Endothelial cell of umbilical vein (primary cell): ENCODE measurements at regions not wholly inside any gene's neighbourhood (a gene's known extent, or its start where the extent isn't known, plus 50 kb on each side); places are given as distances from the start of the nearest gene placed in this dataset.
"Not testable (repeated sequence)": the region's sequence is repeated elsewhere in the genome, so short reads cannot be mapped to it uniquely, and the experiment has no call there.

Source experiments
- BruUV-seq: library from RNA; stranded (reverse); fragments of 400-500 nt; replicated peaks from 2 replicates; lab custom pipeline; 2021; lab: Mats Ljungman, UMichigan
- CTCF ChIA-PET: fragments of 300-600, 350-600 bp; sonication (Branson Sonifier 250); formaldehyde crosslinking; loops from one replicate; lab custom pipeline; 2021; ENCODE audit warnings: antibody characterized with exemption, inconsistent platforms; lab: Charles Lee
- POLR2A ChIA-PET: fragments of 300-600, 350-600 bp; sonication (Branson Sonifier 250); formaldehyde crosslinking; loops from one replicate; lab custom pipeline; 2021; ENCODE audit warnings: antibody characterized with exemption, inconsistent platforms; lab: Charles Lee
- DNase-seq: peaks from one replicate; pipeline ENCODE4 v3.0.0-alpha.2; 2011; ENCODE audit warnings: low read depth, low spot score
- FAIRE-seq: peaks from 2 replicates; lab custom pipeline; 2011; peaks lifted over from hg19 to GRCh38; lab: Jason Lieb, UNC
- H2AFZ ChIP-seq: 2 replicates; pipeline ENCODE4 v1.6.0; 2012; ENCODE audit warnings: low read depth, low read length, control low read depth, inconsistent platforms
- H3K27ac ChIP-seq: 2 replicates; pipeline ENCODE4 v1.5.1; 2011; ENCODE audit warnings: low read depth, mild to moderate bottlenecking, control low read depth, low read length, moderate library complexity; ENCODE audit not compliant: insufficient read depth
- H3K27me3 ChIP-seq, 2 experiments: 2 replicates each; pipeline versions ENCODE4 v1.6.0 to v1.6.1; 2011; ENCODE audit warnings: low read length in 2 of 2, mixed read lengths in 1 of 2; ENCODE audit not compliant: control insufficient read depth in 2 of 2, insufficient read depth in 2 of 2
- H3K36me3 ChIP-seq, 2 experiments: 2 replicates in 1 of 2; 3 replicates in 1 of 2; pipeline ENCODE4 v1.5.1; 2011; ENCODE audit warnings: low read length in 2 of 2, mild to moderate bottlenecking in 1 of 2, moderate library complexity in 1 of 2; ENCODE audit not compliant: control insufficient read depth in 2 of 2, insufficient read depth in 2 of 2; ENCODE audit errors: extremely low read depth in 1 of 2
- H3K4me1 ChIP-seq: 3 replicates; pipeline ENCODE4 v1.5.1; 2011; ENCODE audit warnings: mild to moderate bottlenecking, low read length; ENCODE audit not compliant: control insufficient read depth, insufficient read depth; ENCODE audit errors: extremely low read depth
- H3K4me2 ChIP-seq: 2 replicates; pipeline ENCODE4 v1.6.1; 2011; ENCODE audit warnings: low read length, control low read depth, mixed read lengths; ENCODE audit not compliant: insufficient read depth
- H3K4me3 ChIP-seq, 3 experiments: fragments of 200-600 bp in 1 of 3; sonication (generic), shearing (Covaris generic) in 1 of 3; replicated peaks in 1 of 3; 2 replicates each; pipeline ENCODE4 v1.5.1; 2011 to 2016; ENCODE audit warnings: control low read depth in 3 of 3, low read length in 3 of 3, mild to moderate bottlenecking in 2 of 3, inconsistent platforms in 1 of 3, low read depth in 1 of 3, moderate library complexity in 1 of 3; ENCODE audit not compliant: insufficient read depth in 1 of 3
- H3K79me2 ChIP-seq: 2 replicates; pipeline ENCODE4 v1.6.0; 2012; ENCODE audit warnings: low read length, inconsistent platforms; ENCODE audit not compliant: control insufficient read depth, insufficient read depth
- H3K9ac ChIP-seq: replicated peaks from 2 replicates; pipeline ENCODE3; 2011; ENCODE audit warnings: low read length, control low read depth; ENCODE audit not compliant: insufficient read depth; ENCODE audit errors: extremely low read depth
- H3K9me1 ChIP-seq: replicated peaks from 3 replicates; pipeline ENCODE4 v1.6.0; 2011; ENCODE audit warnings: mild to moderate bottlenecking, low read length; ENCODE audit not compliant: control insufficient read depth, insufficient read depth; ENCODE audit errors: extremely low read depth
- H3K9me3 ChIP-seq: replicated peaks from 2 replicates; pipeline ENCODE4 v1.5.1; 2012; ENCODE audit warnings: low read length, inconsistent platforms; ENCODE audit not compliant: control insufficient read depth, insufficient read depth
- H4K20me1 ChIP-seq: replicated peaks from 2 replicates; pipeline ENCODE3; 2011; ENCODE audit warnings: mild to moderate bottlenecking, low read length; ENCODE audit not compliant: control insufficient read depth, insufficient read depth; ENCODE audit errors: extremely low read depth
- CTCF ChIP-seq, 2 donors: IDR thresholded peaks; 1 replicate in 1 of 2; 2 replicates in 1 of 2; pipeline ENCODE4 v1.5.1; 2011; ENCODE audit warnings: low read length in 2 of 2, mild to moderate bottlenecking in 2 of 2, moderate library complexity in 2 of 2, control low read depth in 1 of 2, inconsistent platforms in 1 of 2, low read depth in 1 of 2; ENCODE audit not compliant: insufficient read depth in 1 of 2; ENCODE audit errors: extremely low read depth in 1 of 2
- EZH2 ChIP-seq: IDR thresholded peaks from 2 replicates; pipeline ENCODE4 v1.6.1; 2012; ENCODE audit warnings: borderline replicate concordance, low read depth, mild to moderate bottlenecking, moderate library complexity, low read length, inconsistent platforms; ENCODE audit not compliant: severe bottlenecking
- FOS ChIP-seq: IDR thresholded peaks from 2 replicates; pipeline ENCODE4 v1.6.1; 2011; ENCODE audit warnings: mild to moderate bottlenecking, low read length, moderate library complexity, borderline replicate concordance; ENCODE audit not compliant: insufficient read depth
- GATA2 ChIP-seq: IDR thresholded peaks from 2 replicates; pipeline ENCODE4 v1.7.0; 2011; ENCODE audit warnings: low read depth, mild to moderate bottlenecking, moderate library complexity, mixed read lengths, low read length; ENCODE audit not compliant: insufficient read length, insufficient read depth
- JUN ChIP-seq: IDR thresholded peaks from 2 replicates; pipeline ENCODE4 v1.6.1; 2011; ENCODE audit warnings: borderline replicate concordance, low read depth; ENCODE audit not compliant: insufficient read length, insufficient read depth
- MAX ChIP-seq: IDR thresholded peaks from 2 replicates; pipeline ENCODE4 v1.6.1; 2011; ENCODE audit not compliant: insufficient read depth, insufficient read length
- MYC ChIP-seq: IDR thresholded peaks from one replicate; pipeline ENCODE4 v1.6.1; 2011; ENCODE audit warnings: mild to moderate bottlenecking, low read depth, low read length
- POLR2A ChIP-seq: IDR thresholded peaks from 2 replicates; pipeline ENCODE4 v1.6.1; 2012; ENCODE audit warnings: low read depth, mild to moderate bottlenecking, control low read depth, low read length
- POLR2AphosphoS5 ChIP-seq: IDR thresholded peaks from 2 replicates; pipeline ENCODE4 v1.6.1; 2012; ENCODE audit warnings: low read depth, mild to moderate bottlenecking, control low read depth, low read length, moderate library complexity; ENCODE audit not compliant: insufficient read depth
- dilution Hi-C: fragments of 300-500 bp; cut with MboI; formaldehyde crosslinking; loops from one replicate; pipeline ENCODE4 v1.15.0; 2019; ENCODE audit warnings: low sequenced_read_pairs; ENCODE audit not compliant: extremely low pct_ligation_motif_present
- intact Hi-C: fragments of 100-400 bp; cut with micrococcal nuclease; formaldehyde crosslinking; loops from one replicate; pipeline ENCODE4 v1.10.0; 2022

GRCh38 chr2:4803396-4803795 lies 888.8 kb upstream of the SOX11 start:
- H3K79me2 ChIP-seq, result no peaks in the 10 kb centered on the region
- no peak for FAIRE-seq
- H3K4me1 ChIP-seq, result no peaks in the 10 kb centered on the region
- intact Hi-C loops (no loop called here), dilution Hi-C loops (no loop called here)
- H2AFZ ChIP-seq, result no peak overlapping the region
- H3K9ac ChIP-seq, result no peak overlapping the region
- H4K20me1 ChIP-seq, result no peaks in the 10 kb centered on the region
- H3K36me3 ChIP-seq, result no peaks in the 10 kb centered on the region
- no peak for TF ChIP-seq POLR2A
- TF ChIP-seq FOS, result no peak
- TF ChIP-seq CTCF (IDR thresholded peaks at IDR 0.05; ENCODE audit: extremely low read depth in 1 of 2, insufficient read depth in 1 of 2, low read depth in 1 of 2, low read length in 2 of 2), result no peak
- no peak for TF ChIP-seq EZH2
- TF ChIP-seq JUN, result no peak
- no peak for TF ChIP-seq POLR2AphosphoS5
- TF ChIP-seq GATA2, result no peak
- TF ChIP-seq MAX, result no peak
- no peak for TF ChIP-seq MYC
- no peak overlapping the region for H3K4me2 ChIP-seq
- ChIA-PET CTCF (no interaction called here), POLR2A (no interaction called here)
- no peak overlapping the region for H3K27ac ChIP-seq
- no peak overlapping the region for H3K4me3 ChIP-seq
- peaks cover 2% of the 10 kb centered on the region for H3K9me3 ChIP-seq
- H3K27me3 ChIP-seq, result no peaks in the 10 kb centered on the region
- H3K9me1 ChIP-seq, result no peaks in the 10 kb centered on the region
- no TSS peak for BruUV-seq
- no peak for DNase-seq

- H3K4me2 ChIP-seq, DNase-seq, intact Hi-C loops, CTCF ChIA-PET, H3K9me1 ChIP-seq, H3K4me3 ChIP-seq, H3K27me3 ChIP-seq, H3K9me3 ChIP-seq, H2AFZ ChIP-seq, H3K9ac ChIP-seq, dilution Hi-C loops, H4K20me1 ChIP-seq, H3K79me2 ChIP-seq, BruUV-seq, H3K27ac ChIP-seq, POLR2A ChIA-PET, FAIRE-seq, H3K36me3 ChIP-seq, H3K4me1 ChIP-seq: not testable (repeated sequence)
Observed at GRCh38 chr2:4814137-4814536, 878.0 kb upstream of the SOX11 start.
